ENCODE measurements at regions not wholly inside any gene's neighbourhood (a gene's known extent, or its start where the extent isn't known, plus 50 kb on each side); places are given as distances from the start of the nearest gene placed in this dataset.

DNA sequence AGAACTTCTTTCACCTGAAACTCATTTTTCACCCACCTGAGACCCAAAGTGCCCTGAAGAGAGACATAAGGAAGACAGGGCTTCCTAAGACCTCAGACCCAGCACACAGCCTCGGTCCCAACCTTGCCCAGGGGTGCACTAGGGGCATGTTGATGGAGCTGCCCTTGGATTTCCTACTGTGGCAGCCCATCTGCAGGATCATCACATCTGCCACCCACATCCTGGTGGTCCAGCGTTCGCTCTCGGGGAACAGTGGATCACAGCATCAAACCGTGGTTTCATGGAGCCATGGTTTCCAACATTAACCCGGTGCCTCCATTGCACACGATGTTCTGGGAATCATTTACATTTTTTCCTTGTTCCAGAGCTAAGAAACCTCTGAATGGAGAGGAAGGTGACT, 186.4 kb downstream of the TFCP2L1 start:
- H3K36me3 Mint-ChIP-seq (ENCODE audit: low read depth) = no peaks in the 10 kb centered on the region
- no peak overlapping the region for H3K27ac Mint-ChIP-seq
- H3K27me3 Mint-ChIP-seq (ENCODE audit: insufficient read depth) = peaks cover 4% of the 10 kb centered on the region
- H3K4me1 Mint-ChIP-seq (ENCODE audit: low read depth) = no peaks in the 10 kb centered on the region
- H3K4me3 Mint-ChIP-seq = no peak overlapping the region
- no peaks in the 10 kb centered on the region for H3K9me3 Mint-ChIP-seq
- intact Hi-C loops (cut with micrococcal nuclease) = no loop called here
- DNase-seq (ENCODE audit: low spot score) = no peak

DNA sequence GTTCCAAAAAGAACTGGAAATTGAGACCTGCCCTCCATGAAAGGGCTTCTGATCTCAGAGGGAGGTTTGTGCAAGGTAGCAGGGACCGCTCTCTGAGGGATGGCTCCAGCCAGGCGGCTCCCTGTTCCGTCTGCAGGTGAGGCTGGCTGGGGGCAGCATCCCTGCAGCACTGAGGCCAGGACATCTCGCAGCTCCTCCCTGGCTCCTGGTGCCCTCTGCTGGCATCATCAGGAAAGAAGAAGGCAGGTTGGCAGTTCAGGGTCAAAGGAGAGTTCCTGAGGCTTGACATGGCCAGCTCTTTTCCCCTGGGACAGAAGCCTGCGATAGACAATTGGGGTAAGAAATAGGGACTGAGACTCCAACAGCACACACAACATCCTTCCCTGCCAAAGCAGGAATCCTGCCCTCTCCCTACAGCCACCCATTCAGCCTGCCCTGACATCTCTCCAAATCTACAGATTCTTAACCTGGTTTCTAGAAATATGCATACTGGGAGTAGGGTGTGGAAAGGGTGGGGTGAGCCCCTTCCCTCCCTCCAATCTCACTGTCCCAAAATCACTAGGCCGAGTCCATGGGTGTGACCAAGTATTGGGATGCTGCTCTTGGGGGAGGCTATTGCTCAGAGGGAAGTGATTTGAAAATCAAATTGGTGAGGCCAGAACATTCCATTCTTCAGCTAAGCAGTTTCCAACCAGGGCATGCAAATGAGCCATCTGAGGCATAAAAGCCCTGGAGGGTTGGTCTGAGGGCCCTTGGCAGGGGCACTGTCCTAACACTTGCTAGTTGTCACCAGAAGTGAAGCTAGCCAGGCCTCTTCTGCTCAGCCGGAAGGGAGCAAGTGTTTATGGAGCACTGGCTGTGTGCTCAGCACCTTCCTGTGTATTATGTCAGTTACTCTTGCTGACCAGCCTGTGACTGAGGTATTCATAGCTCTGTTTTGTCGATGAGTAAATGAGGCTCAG, 185.4 kb downstream of the TFCP2L1 start:
- Mint-ChIP-seq H3K27me3 (ENCODE audit: insufficient read depth) (peaks cover 4% of the 10 kb centered on the region), H3K9me3 (no peaks in the 10 kb centered on the region), H3K4me1 (ENCODE audit: low read depth) (no peaks in the 10 kb centered on the region), H3K36me3 (ENCODE audit: low read depth) (no peaks in the 10 kb centered on the region), H3K27ac (no peak overlapping the region), H3K4me3 (no peak overlapping the region)
- DNase-seq (ENCODE audit: low spot score) = no peak
- intact Hi-C loops (cut with micrococcal nuclease) = no loop called here

DNA sequence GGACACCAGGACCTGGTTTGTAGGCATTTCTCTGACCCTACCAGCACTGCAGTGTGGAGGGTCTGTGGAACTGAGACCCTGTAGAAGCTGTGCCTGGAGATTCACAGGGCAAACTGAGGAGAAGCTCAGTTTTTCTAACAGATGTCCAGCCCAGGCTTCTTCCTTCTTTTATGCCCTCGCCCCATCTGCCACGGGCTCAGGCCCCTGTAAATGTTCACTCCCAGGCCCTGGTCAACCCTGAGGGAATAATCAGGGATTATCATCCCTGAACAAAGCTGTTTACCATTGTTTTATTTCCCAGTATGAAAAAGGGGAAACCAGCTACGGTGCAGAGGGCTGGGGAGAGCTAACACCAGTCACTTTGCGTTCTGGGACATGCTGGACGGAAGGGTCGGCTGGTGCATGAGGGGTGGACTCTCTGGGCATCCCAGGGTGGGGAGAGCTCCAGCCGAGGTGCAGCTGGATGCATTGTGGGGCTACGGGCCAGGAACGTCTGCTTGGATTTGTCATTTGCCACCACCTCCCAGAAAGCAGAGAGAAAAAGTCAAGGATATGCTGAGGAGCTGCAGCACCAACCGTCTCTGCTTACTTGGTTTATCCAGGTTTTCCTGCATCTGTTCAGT, 183.8 kb downstream of the TFCP2L1 start:
- intact Hi-C loops (cut with micrococcal nuclease) = no loop called here
- DNase-seq (ENCODE audit: low spot score) = no peak
- H3K27me3 Mint-ChIP-seq (ENCODE audit: insufficient read depth) = peaks cover 4% of the 10 kb centered on the region
- H3K36me3 Mint-ChIP-seq (ENCODE audit: low read depth) = no peaks in the 10 kb centered on the region
- H3K9me3 Mint-ChIP-seq = no peaks in the 10 kb centered on the region
- H3K4me1 Mint-ChIP-seq (ENCODE audit: low read depth) = no peaks in the 10 kb centered on the region
- H3K27ac Mint-ChIP-seq = no peak overlapping the region
- no peak overlapping the region for H3K4me3 Mint-ChIP-seq

DNA sequence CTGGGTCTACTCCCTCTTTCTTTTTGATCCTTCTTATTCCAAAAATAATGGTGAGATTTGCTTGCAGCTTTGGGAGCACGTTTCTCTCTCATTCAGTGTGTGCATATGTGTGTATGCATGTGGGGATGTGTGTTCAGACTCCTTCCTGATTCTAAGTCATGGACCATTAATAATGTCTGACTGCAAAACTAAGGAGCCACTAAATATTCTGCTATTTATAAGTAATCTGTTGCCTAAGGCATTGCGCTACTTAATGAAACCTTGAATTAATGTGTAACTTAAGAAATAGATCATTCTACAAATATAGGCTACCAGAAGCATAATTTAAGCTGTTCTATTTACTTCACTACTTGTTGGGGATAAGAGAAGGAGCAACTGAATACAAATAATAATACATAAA, 182.1 kb downstream of the TFCP2L1 start:
- Mint-ChIP-seq H3K4me3 (no peak overlapping the region), H3K9me3 (no peaks in the 10 kb centered on the region), H3K4me1 (ENCODE audit: low read depth) (no peaks in the 10 kb centered on the region), H3K36me3 (ENCODE audit: low read depth) (no peaks in the 10 kb centered on the region), H3K27ac (no peak overlapping the region), H3K27me3 (ENCODE audit: insufficient read depth) (peaks cover 2% of the 10 kb centered on the region)
- no peak for DNase-seq (ENCODE audit: low spot score)
- intact Hi-C loops (cut with micrococcal nuclease) = no loop called here

DNA sequence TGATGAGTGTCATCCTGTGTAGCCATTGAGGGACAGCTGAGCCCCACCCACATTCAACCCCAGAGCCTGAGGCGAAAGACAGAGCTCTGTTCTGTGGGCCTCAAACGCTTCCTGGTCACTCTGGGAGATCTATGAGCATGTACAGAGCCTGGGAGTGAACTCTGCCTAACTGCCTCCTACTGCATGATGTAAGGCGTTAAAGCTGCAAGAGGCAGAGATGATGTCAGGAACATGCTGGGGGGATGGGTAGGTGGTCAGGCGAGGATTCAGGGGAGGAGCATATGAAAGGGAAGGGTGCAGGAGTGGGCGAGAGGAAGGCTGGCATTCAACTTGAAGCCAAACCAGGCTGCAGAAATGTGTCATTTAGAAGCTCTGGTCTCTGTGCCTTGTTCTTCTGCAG, 181.0 kb downstream of the TFCP2L1 start:
- intact Hi-C loops (cut with micrococcal nuclease) = no loop called here
- H3K27me3 Mint-ChIP-seq (ENCODE audit: insufficient read depth) = peaks cover 2% of the 10 kb centered on the region
- H3K27ac Mint-ChIP-seq = no peak overlapping the region
- no peaks in the 10 kb centered on the region for H3K4me1 Mint-ChIP-seq (ENCODE audit: low read depth)
- DNase-seq (ENCODE audit: low spot score) = no peak
- H3K4me3 Mint-ChIP-seq = no peak overlapping the region
- H3K36me3 Mint-ChIP-seq (ENCODE audit: low read depth) = no peaks in the 10 kb centered on the region
- H3K9me3 Mint-ChIP-seq = no peaks in the 10 kb centered on the region

DNA sequence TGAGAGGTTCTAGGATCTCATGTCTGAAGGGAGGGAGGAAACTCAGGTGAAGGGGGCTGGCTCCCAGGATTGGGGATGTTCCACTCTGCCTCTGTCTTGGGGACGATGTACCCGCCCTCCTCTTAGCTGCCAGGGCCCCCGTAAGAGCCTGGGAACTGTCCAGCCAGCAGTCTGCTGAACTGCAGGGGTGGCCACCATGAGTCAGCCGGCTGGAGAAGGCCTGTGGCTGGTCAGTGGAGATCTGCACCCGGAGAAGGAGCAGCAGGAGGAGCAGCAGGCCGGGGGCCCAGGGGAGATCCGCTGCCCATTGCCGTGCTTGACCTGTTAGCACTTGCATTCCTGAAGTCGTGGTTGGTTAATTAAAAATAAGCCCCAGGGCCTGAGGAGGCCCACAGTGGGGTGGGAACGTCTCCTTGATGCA, 180.3 kb downstream of the TFCP2L1 start:
- no peaks in the 10 kb centered on the region for H3K9me3 Mint-ChIP-seq
- intact Hi-C loops (cut with micrococcal nuclease) = no loop called here
- H3K27ac Mint-ChIP-seq = no peak overlapping the region
- H3K27me3 Mint-ChIP-seq (ENCODE audit: insufficient read depth) = peaks cover 2% of the 10 kb centered on the region
- no peaks in the 10 kb centered on the region for H3K4me1 Mint-ChIP-seq (ENCODE audit: low read depth)
- no peaks in the 10 kb centered on the region for H3K36me3 Mint-ChIP-seq (ENCODE audit: low read depth)
- H3K4me3 Mint-ChIP-seq = no peak overlapping the region
- DNase-seq (ENCODE audit: low spot score) = no peak

DNA sequence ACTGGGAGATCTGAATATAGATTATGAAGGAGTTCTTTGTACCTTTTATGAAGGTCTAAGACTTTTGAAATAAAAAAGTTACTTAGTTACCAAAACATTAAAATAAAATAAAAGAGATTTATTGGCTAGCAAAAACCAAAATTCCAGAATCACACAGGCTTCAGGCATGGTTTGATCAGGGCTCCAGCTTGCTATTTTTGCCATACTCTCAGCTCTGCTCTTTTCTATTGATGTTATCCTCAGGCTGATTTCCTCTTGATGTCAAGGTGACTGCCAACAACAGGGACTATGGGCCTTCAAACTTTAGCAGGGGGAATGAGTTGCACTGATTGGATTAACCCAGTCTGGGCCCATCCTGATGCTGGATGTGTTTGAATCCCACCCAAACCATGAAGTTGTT, 174.1 kb downstream of the TFCP2L1 start:
- H3K9me3 Mint-ChIP-seq = no peaks in the 10 kb centered on the region
- intact Hi-C loops (cut with micrococcal nuclease) = no loop called here
- H3K36me3 Mint-ChIP-seq (ENCODE audit: low read depth) = no peaks in the 10 kb centered on the region
- H3K4me3 Mint-ChIP-seq = no peak overlapping the region
- no peak overlapping the region for H3K27ac Mint-ChIP-seq
- no peaks in the 10 kb centered on the region for H3K4me1 Mint-ChIP-seq (ENCODE audit: low read depth)
- no peak for DNase-seq (ENCODE audit: low spot score)
- H3K27me3 Mint-ChIP-seq (ENCODE audit: insufficient read depth) = no peaks in the 10 kb centered on the region

DNA sequence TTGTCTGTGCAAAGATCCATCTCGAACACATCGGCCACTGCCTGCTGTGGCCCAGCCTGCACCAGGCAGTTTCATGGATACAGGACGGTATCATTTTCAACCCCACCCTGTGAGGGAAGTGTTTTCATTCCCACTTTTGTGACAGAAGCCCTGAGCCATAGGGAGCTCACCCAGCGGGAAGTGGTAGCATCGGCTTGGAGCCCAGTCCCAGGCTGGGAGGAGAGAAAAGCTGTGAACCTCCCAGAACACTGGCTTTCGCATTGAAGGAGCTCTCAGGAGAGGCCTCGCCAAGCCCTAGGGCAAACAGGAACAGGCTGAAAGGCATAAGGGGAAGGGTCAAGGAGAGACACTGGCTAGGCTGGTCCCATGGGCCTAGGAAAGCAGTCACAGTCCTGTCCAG, 166.1 kb downstream of the TFCP2L1 start:
- no peaks in the 10 kb centered on the region for H3K4me1 Mint-ChIP-seq (ENCODE audit: low read depth)
- H3K36me3 Mint-ChIP-seq (ENCODE audit: low read depth) = no peaks in the 10 kb centered on the region
- intact Hi-C loops (cut with micrococcal nuclease) = no loop called here
- no peak for DNase-seq (ENCODE audit: low spot score)
- H3K9me3 Mint-ChIP-seq = no peaks in the 10 kb centered on the region
- H3K4me3 Mint-ChIP-seq = no peak overlapping the region
- no peak overlapping the region for H3K27ac Mint-ChIP-seq
- peaks cover 2% of the 10 kb centered on the region for H3K27me3 Mint-ChIP-seq (ENCODE audit: insufficient read depth)

DNA sequence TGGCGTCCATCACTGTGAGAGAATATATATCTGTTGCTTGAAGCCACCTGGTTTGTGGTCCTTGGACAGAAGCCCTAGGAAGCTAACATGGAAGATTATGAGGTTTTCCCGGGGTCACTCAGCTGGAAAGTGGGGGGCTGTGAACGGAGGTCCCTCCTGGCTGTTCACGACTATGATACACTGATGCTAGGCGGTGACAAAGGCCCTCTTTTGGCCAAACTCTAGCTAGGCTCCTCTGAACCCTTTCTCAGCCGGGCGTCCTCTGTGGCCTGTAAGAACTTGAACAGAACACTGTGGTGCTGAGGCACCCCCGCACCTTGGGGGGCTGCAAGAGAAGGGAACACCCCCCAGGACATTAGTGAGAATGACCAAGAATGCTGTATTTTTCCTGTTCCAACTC, 164.6 kb downstream of the TFCP2L1 start:
- intact Hi-C loops (cut with micrococcal nuclease) = no loop called here
- Mint-ChIP-seq H3K27me3 (ENCODE audit: insufficient read depth) (peaks cover 2% of the 10 kb centered on the region), H3K4me3 (no peak overlapping the region), H3K4me1 (ENCODE audit: low read depth) (no peaks in the 10 kb centered on the region), H3K27ac (no peak overlapping the region), H3K36me3 (ENCODE audit: low read depth) (no peaks in the 10 kb centered on the region), H3K9me3 (no peaks in the 10 kb centered on the region)
- DNase-seq (ENCODE audit: low spot score) = no peak

DNA sequence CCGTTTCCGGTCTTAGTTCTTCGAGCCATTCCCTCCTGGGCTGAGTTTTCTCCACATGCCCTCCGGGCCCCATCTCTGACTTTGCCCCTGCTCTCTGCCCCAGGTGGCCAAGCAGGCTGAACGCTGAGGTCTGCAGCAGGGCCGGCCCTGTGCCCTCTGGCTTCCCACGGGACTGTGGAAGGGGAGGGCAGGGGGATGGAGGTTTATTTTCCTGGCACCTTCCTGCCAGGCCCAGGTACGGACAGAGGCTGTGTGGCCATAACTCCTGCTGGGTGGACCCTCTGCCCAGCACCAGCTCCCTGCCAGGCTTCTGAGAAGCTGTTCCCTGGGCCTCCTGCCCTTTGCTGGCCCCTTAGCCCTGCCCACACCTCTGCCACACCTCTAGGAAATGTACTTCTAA, 164.0 kb downstream of the TFCP2L1 start:
- no peak for DNase-seq (ENCODE audit: low spot score)
- H3K27me3 Mint-ChIP-seq (ENCODE audit: insufficient read depth) = peaks cover 2% of the 10 kb centered on the region
- H3K4me3 Mint-ChIP-seq = no peak overlapping the region
- no peaks in the 10 kb centered on the region for H3K4me1 Mint-ChIP-seq (ENCODE audit: low read depth)
- H3K27ac Mint-ChIP-seq = no peak overlapping the region
- intact Hi-C loops (cut with micrococcal nuclease) = no loop called here
- H3K36me3 Mint-ChIP-seq (ENCODE audit: low read depth) = no peaks in the 10 kb centered on the region
- no peaks in the 10 kb centered on the region for H3K9me3 Mint-ChIP-seq

DNA sequence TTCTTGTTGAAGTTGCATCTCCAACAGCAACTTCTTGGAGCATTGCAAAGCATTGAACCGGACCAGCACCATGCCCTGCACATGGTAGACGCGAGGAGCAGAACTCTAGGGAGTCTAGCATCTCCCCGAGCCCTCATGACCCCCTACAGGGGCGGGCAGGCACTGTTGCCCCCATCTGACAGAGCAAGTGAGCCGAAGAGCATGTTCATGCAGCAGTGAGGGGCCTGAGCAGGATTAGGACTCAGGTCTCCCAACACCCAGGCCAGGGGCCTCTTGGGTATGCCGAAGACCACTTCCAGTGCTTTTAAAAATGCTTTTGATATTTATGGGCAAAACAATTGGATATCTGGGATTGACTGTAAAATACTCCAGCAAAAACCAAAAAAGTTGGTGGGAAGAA, 163.3 kb downstream of the TFCP2L1 start:
- intact Hi-C loops (cut with micrococcal nuclease) = no loop called here
- H3K4me1 Mint-ChIP-seq (ENCODE audit: low read depth) = no peaks in the 10 kb centered on the region
- H3K4me3 Mint-ChIP-seq = no peak overlapping the region
- H3K27me3 Mint-ChIP-seq (ENCODE audit: insufficient read depth) = peaks cover 2% of the 10 kb centered on the region
- H3K27ac Mint-ChIP-seq = no peak overlapping the region
- H3K9me3 Mint-ChIP-seq = no peaks in the 10 kb centered on the region
- H3K36me3 Mint-ChIP-seq (ENCODE audit: low read depth) = no peaks in the 10 kb centered on the region
- no peak for DNase-seq (ENCODE audit: low spot score)

DNA sequence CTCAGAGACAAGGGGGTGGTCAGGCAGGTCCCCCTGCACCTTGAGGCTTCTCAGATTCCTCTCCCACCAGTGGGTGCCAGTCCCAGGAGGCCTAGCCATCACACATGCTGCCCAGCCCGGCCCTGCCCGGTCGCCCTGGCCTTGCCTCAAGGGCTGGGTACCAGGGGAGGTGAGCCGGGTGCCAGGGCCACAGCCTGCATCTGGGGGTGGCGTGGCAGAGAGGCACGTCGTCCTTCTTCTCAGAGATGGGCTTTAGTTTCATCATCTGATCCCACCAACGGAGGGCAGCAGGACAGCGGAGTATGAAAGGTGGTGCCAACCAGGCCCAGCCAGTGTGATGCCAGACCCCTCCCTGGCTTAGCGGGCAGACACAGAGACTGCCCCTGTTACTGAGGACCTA, 161.7 kb downstream of the TFCP2L1 start:
- no peaks in the 10 kb centered on the region for H3K4me1 Mint-ChIP-seq (ENCODE audit: low read depth)
- intact Hi-C loops (cut with micrococcal nuclease) = no loop called here
- no peaks in the 10 kb centered on the region for H3K9me3 Mint-ChIP-seq
- DNase-seq (ENCODE audit: low spot score) = no peak
- H3K27me3 Mint-ChIP-seq (ENCODE audit: insufficient read depth) = peaks cover 3% of the 10 kb centered on the region
- no peak overlapping the region for H3K27ac Mint-ChIP-seq
- H3K4me3 Mint-ChIP-seq = no peak overlapping the region
- no peaks in the 10 kb centered on the region for H3K36me3 Mint-ChIP-seq (ENCODE audit: low read depth)

DNA sequence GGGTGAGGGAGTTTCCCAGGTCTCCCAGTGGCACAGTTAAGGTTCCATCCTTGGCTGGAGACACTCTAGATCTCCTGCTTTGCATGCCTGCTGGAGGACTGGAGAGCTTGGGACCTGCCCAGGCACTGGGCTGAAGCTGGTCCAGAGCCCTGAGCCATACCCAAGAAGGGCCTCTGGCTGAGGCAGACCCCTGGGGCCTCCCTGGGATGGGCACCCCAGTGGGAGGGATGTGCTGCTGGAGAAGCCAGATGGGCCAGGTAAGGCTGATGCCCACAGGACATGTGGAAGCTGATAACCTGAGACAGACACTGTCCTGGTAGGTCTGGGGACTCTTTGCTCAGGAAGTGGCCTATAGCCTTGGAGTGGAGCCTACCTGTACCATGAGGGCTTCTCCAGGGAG, 160.7 kb downstream of the TFCP2L1 start:
- intact Hi-C loops (cut with micrococcal nuclease) = no loop called here
- Mint-ChIP-seq H3K9me3 (no peaks in the 10 kb centered on the region), H3K27me3 (ENCODE audit: insufficient read depth) (peaks cover 3% of the 10 kb centered on the region), H3K4me1 (ENCODE audit: low read depth) (no peaks in the 10 kb centered on the region), H3K27ac (no peak overlapping the region), H3K36me3 (ENCODE audit: low read depth) (no peaks in the 10 kb centered on the region), H3K4me3 (no peak overlapping the region)
- DNase-seq (ENCODE audit: low spot score) = no peak
